ENCODE measurements at regions not wholly inside any gene's neighbourhood (a gene's known extent, or its start where the extent isn't known, plus 50 kb on each side); places are given as distances from the start of the nearest gene placed in this dataset.

- TF ChIP-seq CTCF (IDR thresholded peaks at IDR 0.05; ENCODE audit: low read depth, low read length, missing input control): no peak
- no peak for TF ChIP-seq JUND (IDR thresholded peaks at IDR 0.05)
- TF ChIP-seq ZBTB33 (IDR thresholded peaks at IDR 0.05): no peak
- no peak for TF ChIP-seq SP1 (IDR thresholded peaks at IDR 0.05)
- no peak for TF ChIP-seq MAX (IDR thresholded peaks at IDR 0.05)
Measured at GRCh38 chr2:78020491-78020890, 498.3 kb upstream of the LRRTM4 start.
